ENCODE measurements at regions not wholly inside any gene's neighbourhood (a gene's known extent, or its start where the extent isn't known, plus 50 kb on each side); places are given as distances from the start of the nearest gene placed in this dataset.

DNA sequence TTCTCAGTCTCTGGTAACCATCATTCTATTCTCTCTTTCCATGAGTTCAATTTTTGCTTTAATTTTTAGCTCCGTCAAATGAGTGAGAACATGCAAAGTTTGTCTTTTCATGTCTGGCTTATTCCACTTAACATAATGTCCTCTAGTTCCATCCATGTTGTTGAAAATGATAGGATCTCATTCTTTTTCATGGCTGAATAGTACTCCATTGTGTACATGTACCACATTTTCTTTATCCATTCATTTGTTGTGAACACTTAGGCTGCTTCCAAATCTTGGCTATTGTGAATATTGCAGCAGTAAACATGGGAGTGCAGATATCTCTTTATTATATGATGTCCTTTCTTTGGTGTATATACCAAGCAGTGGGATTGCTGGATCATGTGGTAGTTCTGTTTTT, 145.4 kb upstream of the E2F7 start:
- no peak overlapping the region for H2BK5ac ChIP-seq (ENCODE audit: insufficient read length, low read length)
- H3K4me3 Mint-ChIP-seq: no peak overlapping the region
- H3K14ac ChIP-seq (ENCODE audit: insufficient read depth, low read length): no peak overlapping the region
- H3K4me2 ChIP-seq (ENCODE audit: insufficient read depth, insufficient read length, low read length): no peak overlapping the region
- no peaks in the 10 kb centered on the region for H3K9me3 ChIP-seq (ENCODE audit: control insufficient read depth, low read depth, low read length)
- H3K4me1 ChIP-seq (ENCODE audit: insufficient read depth, low read length): no peaks in the 10 kb centered on the region
- no peak overlapping the region for H2AK5ac ChIP-seq (ENCODE audit: insufficient read length, low read length)
- no peak overlapping the region for H3K4ac ChIP-seq (ENCODE audit: low read depth, low read length)
- H3K4me1 Mint-ChIP-seq: peaks cover 3 to 10% of the 10 kb centered on the region in 2 experiments
- no peak overlapping the region for H2BK20ac ChIP-seq (ENCODE audit: low read depth, low read length, poor library complexity, severe bottlenecking)
- H4K20me1 ChIP-seq (ENCODE audit: control insufficient read depth, insufficient read depth, insufficient read length): no peaks in the 10 kb centered on the region
- H3K36me3 Mint-ChIP-seq (ENCODE audit: insufficient read depth in 1 of 3, low read depth in 3 of 3): peaks cover 0 to 13% (median 8%) of the 10 kb centered on the region in 3 experiments; a peak in 5 of 7 replicates
- no peak overlapping the region for H2AFZ ChIP-seq (ENCODE audit: low read length)
- no peak overlapping the region for H3K23ac ChIP-seq (ENCODE audit: insufficient read length, low read depth, low read length)
- H3K79me2 ChIP-seq (ENCODE audit: insufficient read depth, low read length): no peaks in the 10 kb centered on the region
- H2BK12ac ChIP-seq (ENCODE audit: insufficient read length, low read depth, low read length): no peak overlapping the region
- H4K91ac ChIP-seq (ENCODE audit: insufficient read length, low read depth, low read length): no peak overlapping the region
- TF ChIP-seq, protein P1, sequence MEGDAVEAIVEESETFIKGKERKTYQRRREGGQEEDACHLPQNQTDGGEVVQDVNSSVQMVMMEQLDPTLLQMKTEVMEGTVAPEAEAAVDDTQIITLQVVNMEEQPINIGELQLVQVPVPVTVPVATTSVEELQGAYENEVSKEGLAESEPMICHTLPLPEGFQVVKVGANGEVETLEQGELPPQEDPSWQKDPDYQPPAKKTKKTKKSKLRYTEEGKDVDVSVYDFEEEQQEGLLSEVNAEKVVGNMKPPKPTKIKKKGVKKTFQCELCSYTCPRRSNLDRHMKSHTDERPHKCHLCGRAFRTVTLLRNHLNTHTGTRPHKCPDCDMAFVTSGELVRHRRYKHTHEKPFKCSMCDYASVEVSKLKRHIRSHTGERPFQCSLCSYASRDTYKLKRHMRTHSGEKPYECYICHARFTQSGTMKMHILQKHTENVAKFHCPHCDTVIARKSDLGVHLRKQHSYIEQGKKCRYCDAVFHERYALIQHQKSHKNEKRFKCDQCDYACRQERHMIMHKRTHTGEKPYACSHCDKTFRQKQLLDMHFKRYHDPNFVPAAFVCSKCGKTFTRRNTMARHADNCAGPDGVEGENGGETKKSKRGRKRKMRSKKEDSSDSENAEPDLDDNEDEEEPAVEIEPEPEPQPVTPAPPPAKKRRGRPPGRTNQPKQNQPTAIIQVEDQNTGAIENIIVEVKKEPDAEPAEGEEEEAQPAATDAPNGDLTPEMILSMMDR (conservative IDR thresholded peaks at IDR 0.05): no peak
- no peaks in the 10 kb centered on the region for H3K27me3 ChIP-seq (ENCODE audit: insufficient read depth, low read length)
- H3K79me1 ChIP-seq (ENCODE audit: insufficient read depth, low read depth, low read length, poor library complexity, severe bottlenecking): no peaks in the 10 kb centered on the region
- H3K56ac ChIP-seq (ENCODE audit: insufficient read length, low read depth, low read length): no peak overlapping the region
- no peak overlapping the region for H3K27ac Mint-ChIP-seq
- no peaks in the 10 kb centered on the region for H3K23me2 ChIP-seq (ENCODE audit: insufficient read length, low read depth, low read length, poor library complexity, severe bottlenecking)
- H3K27me3 Mint-ChIP-seq (ENCODE audit: low read depth): no peaks in the 10 kb centered on the region
- H4K5ac ChIP-seq (ENCODE audit: insufficient read length, low read depth, low read length): no peak overlapping the region
- no peak for DNase-seq
- no peak overlapping the region for H2BK15ac ChIP-seq (ENCODE audit: low read depth, low read length)
- no peak overlapping the region for H3K27ac ChIP-seq (ENCODE audit: insufficient read length, low read depth, low read length)
- no peak overlapping the region for H2BK120ac ChIP-seq (ENCODE audit: low read depth, low read length, poor library complexity, severe bottlenecking)
- H4K8ac ChIP-seq (replicated peaks; ENCODE audit: insufficient read length, low read depth, low read length): no peak overlapping the region
- WGBS (ENCODE audit: extremely low coverage, insufficient read length, low lambda C conversion rate): no CpG with 5 or more reads among the region's 1 CpG
- H3T11ph ChIP-seq (ENCODE audit: low read length): no peak overlapping the region
- peaks cover 12 to 15% of the 10 kb centered on the region in 2 experiments for H3K9me3 Mint-ChIP-seq
- H3K9ac ChIP-seq (ENCODE audit: extremely low read depth, insufficient read length, low read length): no peak overlapping the region
- H3K18ac ChIP-seq (ENCODE audit: insufficient read length, low read depth, low read length): no peak overlapping the region
